ENCODE measurements at regions not wholly inside any gene's neighbourhood (a gene's known extent, or its start where the extent isn't known, plus 50 kb on each side); places are given as distances from the start of the nearest gene placed in this dataset.

- no peak for DNase-seq (ENCODE audit: low spot score)
- in situ Hi-C loops (cut with MboI; ENCODE audit: low sequenced_read_pairs, unreplicated experiment): no loop called here
- TF ChIP-seq CTCF (IDR thresholded peaks at IDR 0.05; ENCODE audit: borderline replicate concordance, control extremely low read depth, extremely low read depth, insufficient read depth, missing control alignments): no peak
Observed at GRCh38 chr12:125283521-125283920, 218.3 kb downstream of the AACS start.

- no peak for DNase-seq (ENCODE audit: low spot score)
- TF ChIP-seq CTCF (IDR thresholded peaks at IDR 0.05; ENCODE audit: borderline replicate concordance, control extremely low read depth, extremely low read depth, insufficient read depth, missing control alignments): no peak
- in situ Hi-C loops (cut with MboI; ENCODE audit: low sequenced_read_pairs, unreplicated experiment): no loop called here
Observed at GRCh38 chr12:125284087-125284486, 218.9 kb downstream of the AACS start.

- in situ Hi-C loops (cut with MboI; ENCODE audit: low sequenced_read_pairs, unreplicated experiment): no loop called here
- no peak for DNase-seq (ENCODE audit: low spot score)
Observed at GRCh38 chr12:125284945-125285685, 219.9 kb downstream of the AACS start.

GRCh38 chr12:125286005-125286727, 220.9 kb downstream of the AACS start:
- in situ Hi-C loops (cut with MboI; ENCODE audit: low sequenced_read_pairs, unreplicated experiment): no loop called here
- TF ChIP-seq CTCF (IDR thresholded peaks at IDR 0.05; ENCODE audit: borderline replicate concordance, control extremely low read depth, extremely low read depth, insufficient read depth, missing control alignments): no peak
- DNase-seq (ENCODE audit: low spot score): no peak

More at GRCh38 chr12:125284945-125285685, 219.9 kb downstream of the AACS start:
- TF ChIP-seq CTCF (IDR thresholded peaks at IDR 0.05; ENCODE audit: borderline replicate concordance, control extremely low read depth, extremely low read depth, insufficient read depth, missing control alignments): no peak

GRCh38 chr12:125287155-125287847, 222.1 kb downstream of the AACS start:
- no peak for TF ChIP-seq CTCF (IDR thresholded peaks at IDR 0.05; ENCODE audit: borderline replicate concordance, control extremely low read depth, extremely low read depth, insufficient read depth, missing control alignments)
- no peak for DNase-seq (ENCODE audit: low spot score)
- in situ Hi-C loops (cut with MboI; ENCODE audit: low sequenced_read_pairs, unreplicated experiment): no loop called here

Data from GM13976 (cell line).